ENCODE measurements at regions not wholly inside any gene's neighbourhood (a gene's known extent, or its start where the extent isn't known, plus 50 kb on each side); places are given as distances from the start of the nearest gene placed in this dataset.

DNA sequence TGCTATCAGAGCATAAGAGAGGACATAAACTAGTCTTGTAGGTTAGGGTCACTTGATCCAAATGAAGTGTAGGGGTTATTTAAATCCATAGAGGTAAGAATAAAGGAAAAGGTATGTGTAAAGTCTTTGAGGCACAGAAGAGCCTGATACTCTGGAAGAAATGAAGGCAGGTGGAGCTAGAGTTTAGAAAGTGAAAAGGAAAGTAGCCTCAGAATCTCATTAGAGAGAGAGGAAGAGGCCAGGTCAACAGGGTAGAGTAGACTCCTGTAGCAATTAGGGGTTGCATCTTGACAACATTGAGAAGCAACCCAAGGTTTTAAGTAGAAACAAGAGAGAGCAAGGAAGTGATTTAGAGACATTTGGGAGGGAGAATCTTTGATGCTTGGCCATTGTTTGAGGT lies 235.2 kb upstream of the SOX9 start:
- ChIA-PET POLR2A (no interaction called here), CTCF (no interaction called here)
- DNase-seq (ENCODE audit: low read depth in 1 of 2, low spot score in 1 of 2) (no peak), ATAC-seq (no peak), FAIRE-seq (no peak)
- Histone ChIP-seq H3K4me1 (no peaks in the 10 kb centered on the region), H3K4me3 (no peak overlapping the region), H3K27ac (no peak overlapping the region), H3K4me2 (no peak overlapping the region), H3K9me3 (no peaks in the 10 kb centered on the region)
- TF ChIP-seq, protein P1, sequence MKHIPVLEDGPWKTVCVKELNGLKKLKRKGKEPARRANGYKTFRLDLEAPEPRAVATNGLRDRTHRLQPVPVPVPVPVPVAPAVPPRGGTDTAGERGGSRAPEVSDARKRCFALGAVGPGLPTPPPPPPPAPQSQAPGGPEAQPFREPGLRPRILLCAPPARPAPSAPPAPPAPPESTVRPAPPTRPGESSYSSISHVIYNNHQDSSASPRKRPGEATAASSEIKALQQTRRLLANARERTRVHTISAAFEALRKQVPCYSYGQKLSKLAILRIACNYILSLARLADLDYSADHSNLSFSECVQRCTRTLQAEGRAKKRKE (CRISPR knock-in tag; IDR thresholded peaks at IDR 0.05; ENCODE audit: low read depth) = no peak
- TF ChIP-seq EHF (CRISPR knock-in tag; IDR thresholded peaks at IDR 0.05) = no peak
- TF ChIP-seq CHD2 (IDR thresholded peaks at IDR 0.05; ENCODE audit: low read length, partially characterized antibody) = no peak
- TF ChIP-seq GATA3 (IDR thresholded peaks at IDR 0.05; ENCODE audit: borderline replicate concordance) = no peak
- TF ChIP-seq, protein P2, sequence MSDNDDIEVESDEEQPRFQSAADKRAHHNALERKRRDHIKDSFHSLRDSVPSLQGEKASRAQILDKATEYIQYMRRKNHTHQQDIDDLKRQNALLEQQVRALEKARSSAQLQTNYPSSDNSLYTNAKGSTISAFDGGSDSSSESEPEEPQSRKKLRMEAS (IDR thresholded peaks at IDR 0.05) = no peak
- TF ChIP-seq KDM1A (IDR thresholded peaks at IDR 0.05; ENCODE audit: low read depth) = no peak
- TF ChIP-seq, protein P3, sequence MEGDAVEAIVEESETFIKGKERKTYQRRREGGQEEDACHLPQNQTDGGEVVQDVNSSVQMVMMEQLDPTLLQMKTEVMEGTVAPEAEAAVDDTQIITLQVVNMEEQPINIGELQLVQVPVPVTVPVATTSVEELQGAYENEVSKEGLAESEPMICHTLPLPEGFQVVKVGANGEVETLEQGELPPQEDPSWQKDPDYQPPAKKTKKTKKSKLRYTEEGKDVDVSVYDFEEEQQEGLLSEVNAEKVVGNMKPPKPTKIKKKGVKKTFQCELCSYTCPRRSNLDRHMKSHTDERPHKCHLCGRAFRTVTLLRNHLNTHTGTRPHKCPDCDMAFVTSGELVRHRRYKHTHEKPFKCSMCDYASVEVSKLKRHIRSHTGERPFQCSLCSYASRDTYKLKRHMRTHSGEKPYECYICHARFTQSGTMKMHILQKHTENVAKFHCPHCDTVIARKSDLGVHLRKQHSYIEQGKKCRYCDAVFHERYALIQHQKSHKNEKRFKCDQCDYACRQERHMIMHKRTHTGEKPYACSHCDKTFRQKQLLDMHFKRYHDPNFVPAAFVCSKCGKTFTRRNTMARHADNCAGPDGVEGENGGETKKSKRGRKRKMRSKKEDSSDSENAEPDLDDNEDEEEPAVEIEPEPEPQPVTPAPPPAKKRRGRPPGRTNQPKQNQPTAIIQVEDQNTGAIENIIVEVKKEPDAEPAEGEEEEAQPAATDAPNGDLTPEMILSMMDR (IDR thresholded peaks at IDR 0.05) = no peak
- no peak for TF ChIP-seq NFE2L2 (conservative IDR thresholded peaks at IDR 0.05; ENCODE audit: low read length)
- TF ChIP-seq BCL3 (IDR thresholded peaks at IDR 0.05) = no peak
- no peak for TF ChIP-seq CBX8 (IDR thresholded peaks at IDR 0.05)
- TF ChIP-seq RFX5 (IDR thresholded peaks at IDR 0.05) = no peak
- TF ChIP-seq PHF8 (IDR thresholded peaks at IDR 0.05; ENCODE audit: borderline replicate concordance, low read depth) = no peak
- no peak for TF ChIP-seq FOSL2 (IDR thresholded peaks at IDR 0.05)
- no peak for TF ChIP-seq FOSL2 (CRISPR knock-in tag; IDR thresholded peaks at IDR 0.05)

- WGBS (ENCODE audit: missing lambda C conversion rate) = 59% methylated on average over 4 of the region's 4 CpGs
- ChIA-PET CTCF (no interaction called here), POLR2A (no interaction called here)
- H3K27ac ChIP-seq = no peak overlapping the region
- TF ChIP-seq NFE2L2 (conservative IDR thresholded peaks at IDR 0.05; ENCODE audit: low read length) (no peak), RNF2 (IDR thresholded peaks at IDR 0.05; ENCODE audit: borderline replicate concordance, low read depth) (0 out of 2 replicates have a peak, but pooled peaks have one; percentile 19)
- H3K9me3 ChIP-seq = peaks cover 25% of the 10 kb centered on the region; the same call in 2 of the 3 replicates
- H3K4me1 ChIP-seq = no peaks in the 10 kb centered on the region
- H3K4me3 ChIP-seq = no peak overlapping the region
- FAIRE-seq = peak; percentile 90
- no peak for DNase-seq (ENCODE audit: low read depth in 1 of 2, low spot score in 1 of 2)
- ATAC-seq = no peak
- no peak overlapping the region for H3K4me2 ChIP-seq
Observed at GRCh38 chr17:71899317-71899716, 221.5 kb upstream of the SOX9 start.

GRCh38 chr17:71900621-71901229 lies 220.1 kb upstream of the SOX9 start:
- ChIA-PET CTCF (no interaction called here), POLR2A (no interaction called here)
- TF ChIP-seq PBX3 (IDR thresholded peaks at IDR 0.05) (no peak), FOSL2 (IDR thresholded peaks at IDR 0.05) (no peak), FOSL2 (CRISPR knock-in tag; IDR thresholded peaks at IDR 0.05) (no peak), BHLHE40 (IDR thresholded peaks at IDR 0.05; ENCODE audit: low read depth, low read length) (no peak), NPAS2 (CRISPR knock-in tag; IDR thresholded peaks at IDR 0.05; ENCODE audit: borderline replicate concordance) (no peak), HOXA7 (CRISPR knock-in tag; IDR thresholded peaks at IDR 0.05) (no peak)
- TF ChIP-seq, protein P3 (IDR thresholded peaks at IDR 0.05) = no peak
- H3K4me2 ChIP-seq = no peak overlapping the region
- WGBS (ENCODE audit: missing lambda C conversion rate) = 40% methylated on average over 6 of the region's 6 CpGs
- no peak overlapping the region for H3K4me3 ChIP-seq
- no peak for ATAC-seq
- no peaks in the 10 kb centered on the region for H3K4me1 ChIP-seq
- no peak overlapping the region for H3K27ac ChIP-seq
- DNase-seq (ENCODE audit: low read depth in 1 of 2, low spot score in 1 of 2) = no peak
- peaks cover 25% of the 10 kb centered on the region; the same call in 2 of the 3 replicates for H3K9me3 ChIP-seq
- FAIRE-seq = no peak
